ENCODE measurements at regions not wholly inside any gene's neighbourhood (a gene's known extent, or its start where the extent isn't known, plus 50 kb on each side); places are given as distances from the start of the nearest gene placed in this dataset.

DNA sequence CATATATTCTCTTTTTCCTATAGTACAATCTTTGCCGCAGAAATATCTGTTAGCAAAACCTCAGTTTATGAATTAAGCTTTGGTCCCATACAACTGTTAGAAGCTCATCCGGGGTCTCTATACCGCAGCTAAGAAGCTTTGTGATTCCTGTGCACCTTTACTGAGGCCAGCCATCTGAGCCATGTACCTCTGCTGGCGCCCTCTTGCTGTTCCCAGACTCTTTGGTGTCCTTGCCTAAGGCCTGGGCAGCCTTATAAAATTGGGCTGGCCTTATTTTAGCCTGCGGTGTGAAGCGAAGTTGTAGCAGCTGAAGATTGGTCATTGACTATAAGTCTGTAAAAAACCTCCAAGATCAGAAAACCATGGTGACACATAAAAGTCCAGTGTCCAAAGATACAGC is 1135.1 kb upstream of the CHAC2 start (continued):
- TF ChIP-seq, protein P1, sequence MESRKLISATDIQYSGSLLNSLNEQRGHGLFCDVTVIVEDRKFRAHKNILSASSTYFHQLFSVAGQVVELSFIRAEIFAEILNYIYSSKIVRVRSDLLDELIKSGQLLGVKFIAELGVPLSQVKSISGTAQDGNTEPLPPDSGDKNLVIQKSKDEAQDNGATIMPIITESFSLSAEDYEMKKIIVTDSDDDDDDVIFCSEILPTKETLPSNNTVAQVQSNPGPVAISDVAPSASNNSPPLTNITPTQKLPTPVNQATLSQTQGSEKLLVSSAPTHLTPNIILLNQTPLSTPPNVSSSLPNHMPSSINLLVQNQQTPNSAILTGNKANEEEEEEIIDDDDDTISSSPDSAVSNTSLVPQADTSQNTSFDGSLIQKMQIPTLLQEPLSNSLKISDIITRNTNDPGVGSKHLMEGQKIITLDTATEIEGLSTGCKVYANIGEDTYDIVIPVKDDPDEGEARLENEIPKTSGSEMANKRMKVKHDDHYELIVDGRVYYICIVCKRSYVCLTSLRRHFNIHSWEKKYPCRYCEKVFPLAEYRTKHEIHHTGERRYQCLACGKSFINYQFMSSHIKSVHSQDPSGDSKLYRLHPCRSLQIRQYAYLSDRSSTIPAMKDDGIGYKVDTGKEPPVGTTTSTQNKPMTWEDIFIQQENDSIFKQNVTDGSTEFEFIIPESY (IDR thresholded peaks at IDR 0.05) = no peak

DNA sequence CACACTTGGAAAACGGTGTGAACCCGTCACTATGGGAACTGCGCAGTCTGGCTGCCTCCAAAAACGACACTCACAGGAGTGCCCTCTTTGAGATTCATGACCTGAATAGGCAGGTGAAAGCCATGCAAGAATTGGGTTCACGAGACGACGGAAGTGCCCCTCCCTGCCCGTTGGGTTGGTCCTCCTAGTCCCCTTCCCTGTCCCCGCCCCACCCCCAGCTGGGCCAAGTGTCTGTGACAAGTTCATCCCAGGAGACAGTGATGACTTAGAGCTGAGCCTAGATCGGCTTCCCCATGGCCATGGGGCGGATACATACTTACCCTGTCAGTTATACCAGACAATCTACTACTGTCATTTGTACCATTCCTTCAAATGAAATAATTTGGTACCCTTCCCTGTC is 1137.7 kb upstream of the CHAC2 start:
- intact Hi-C loops (cut with micrococcal nuclease; ENCODE audit: unreplicated experiment) (no loop called here), in situ Hi-C loops (cut with MboI) (no loop called here)
- no peaks in the 10 kb centered on the region for H4K20me1 ChIP-seq (ENCODE audit: control insufficient read depth, insufficient read depth)
- no peak overlapping the region for H3K27ac ChIP-seq (ENCODE audit: control insufficient read depth, insufficient read depth)
- no peak overlapping the region for H3K9ac ChIP-seq (ENCODE audit: control insufficient read depth, insufficient read depth, low read length)
- ChIA-PET CTCF (no interaction called here), RAD21 (ENCODE audit: unreplicated experiment) (no interaction called here), POLR2A (no interaction called here), SMC1A (ENCODE audit: uncharacterized antibody, unreplicated experiment) (no interaction called here)
- no peaks in the 10 kb centered on the region for H3K79me2 ChIP-seq (ENCODE audit: control insufficient read depth, insufficient read depth, low read length)
- no peak overlapping the region for H3K4me2 ChIP-seq (ENCODE audit: control insufficient read depth, insufficient read depth)
- H3K4me1 ChIP-seq (ENCODE audit: control insufficient read depth, insufficient read depth, low read length) = no peaks in the 10 kb centered on the region
- H3K27me3 ChIP-seq (replicated peaks in 1 of 2; ENCODE audit: control insufficient read depth in 2 of 2, insufficient read depth in 2 of 2, low read length in 1 of 2) = no peaks in the 10 kb centered on the region
- H3K36me3 ChIP-seq (ENCODE audit: control insufficient read depth in 2 of 2, insufficient read depth in 2 of 2, low read length in 1 of 2) = no peaks in the 10 kb centered on the region
- FAIRE-seq (no peak), DNase-seq (ENCODE audit: low read depth, low spot score) (no peak), ATAC-seq (no peak)
- H3K4me3 ChIP-seq = no peak overlapping the region
- no peak overlapping the region for H2AFZ ChIP-seq (ENCODE audit: control insufficient read depth, low read depth, low read length)
- H3K9me3 ChIP-seq (replicated peaks; ENCODE audit: control insufficient read depth, insufficient read depth, low read length) = no peaks in the 10 kb centered on the region
- TF ChIP-seq STAT1 (conservative IDR thresholded peaks at IDR 0.05) = no peak
- TF ChIP-seq GATAD2B (conservative IDR thresholded peaks at IDR 0.05; ENCODE audit: low read depth) = no peak
- TF ChIP-seq NR2C2 (IDR thresholded peaks at IDR 0.05; ENCODE audit: borderline replicate concordance, control insufficient read depth, insufficient read length, low read depth) = no peak
- TF ChIP-seq RELA (IDR thresholded peaks at IDR 0.05; ENCODE audit: borderline replicate concordance, partially characterized antibody) = no peak
- TF ChIP-seq, protein P2, sequence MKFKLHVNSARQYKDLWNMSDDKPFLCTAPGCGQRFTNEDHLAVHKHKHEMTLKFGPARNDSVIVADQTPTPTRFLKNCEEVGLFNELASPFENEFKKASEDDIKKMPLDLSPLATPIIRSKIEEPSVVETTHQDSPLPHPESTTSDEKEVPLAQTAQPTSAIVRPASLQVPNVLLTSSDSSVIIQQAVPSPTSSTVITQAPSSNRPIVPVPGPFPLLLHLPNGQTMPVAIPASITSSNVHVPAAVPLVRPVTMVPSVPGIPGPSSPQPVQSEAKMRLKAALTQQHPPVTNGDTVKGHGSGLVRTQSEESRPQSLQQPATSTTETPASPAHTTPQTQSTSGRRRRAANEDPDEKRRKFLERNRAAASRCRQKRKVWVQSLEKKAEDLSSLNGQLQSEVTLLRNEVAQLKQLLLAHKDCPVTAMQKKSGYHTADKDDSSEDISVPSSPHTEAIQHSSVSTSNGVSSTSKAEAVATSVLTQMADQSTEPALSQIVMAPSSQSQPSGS (IDR thresholded peaks at IDR 0.05; ENCODE audit: low read length) = no peak
- TF ChIP-seq HDGF (IDR thresholded peaks at IDR 0.05) = no peak
- TF ChIP-seq RCOR1 (conservative IDR thresholded peaks at IDR 0.05; ENCODE audit: low read depth, low read length) = no peak
- TF ChIP-seq TCF12 (IDR thresholded peaks at IDR 0.05; ENCODE audit: low read depth, low read length) = no peak
- TF ChIP-seq, protein P3, sequence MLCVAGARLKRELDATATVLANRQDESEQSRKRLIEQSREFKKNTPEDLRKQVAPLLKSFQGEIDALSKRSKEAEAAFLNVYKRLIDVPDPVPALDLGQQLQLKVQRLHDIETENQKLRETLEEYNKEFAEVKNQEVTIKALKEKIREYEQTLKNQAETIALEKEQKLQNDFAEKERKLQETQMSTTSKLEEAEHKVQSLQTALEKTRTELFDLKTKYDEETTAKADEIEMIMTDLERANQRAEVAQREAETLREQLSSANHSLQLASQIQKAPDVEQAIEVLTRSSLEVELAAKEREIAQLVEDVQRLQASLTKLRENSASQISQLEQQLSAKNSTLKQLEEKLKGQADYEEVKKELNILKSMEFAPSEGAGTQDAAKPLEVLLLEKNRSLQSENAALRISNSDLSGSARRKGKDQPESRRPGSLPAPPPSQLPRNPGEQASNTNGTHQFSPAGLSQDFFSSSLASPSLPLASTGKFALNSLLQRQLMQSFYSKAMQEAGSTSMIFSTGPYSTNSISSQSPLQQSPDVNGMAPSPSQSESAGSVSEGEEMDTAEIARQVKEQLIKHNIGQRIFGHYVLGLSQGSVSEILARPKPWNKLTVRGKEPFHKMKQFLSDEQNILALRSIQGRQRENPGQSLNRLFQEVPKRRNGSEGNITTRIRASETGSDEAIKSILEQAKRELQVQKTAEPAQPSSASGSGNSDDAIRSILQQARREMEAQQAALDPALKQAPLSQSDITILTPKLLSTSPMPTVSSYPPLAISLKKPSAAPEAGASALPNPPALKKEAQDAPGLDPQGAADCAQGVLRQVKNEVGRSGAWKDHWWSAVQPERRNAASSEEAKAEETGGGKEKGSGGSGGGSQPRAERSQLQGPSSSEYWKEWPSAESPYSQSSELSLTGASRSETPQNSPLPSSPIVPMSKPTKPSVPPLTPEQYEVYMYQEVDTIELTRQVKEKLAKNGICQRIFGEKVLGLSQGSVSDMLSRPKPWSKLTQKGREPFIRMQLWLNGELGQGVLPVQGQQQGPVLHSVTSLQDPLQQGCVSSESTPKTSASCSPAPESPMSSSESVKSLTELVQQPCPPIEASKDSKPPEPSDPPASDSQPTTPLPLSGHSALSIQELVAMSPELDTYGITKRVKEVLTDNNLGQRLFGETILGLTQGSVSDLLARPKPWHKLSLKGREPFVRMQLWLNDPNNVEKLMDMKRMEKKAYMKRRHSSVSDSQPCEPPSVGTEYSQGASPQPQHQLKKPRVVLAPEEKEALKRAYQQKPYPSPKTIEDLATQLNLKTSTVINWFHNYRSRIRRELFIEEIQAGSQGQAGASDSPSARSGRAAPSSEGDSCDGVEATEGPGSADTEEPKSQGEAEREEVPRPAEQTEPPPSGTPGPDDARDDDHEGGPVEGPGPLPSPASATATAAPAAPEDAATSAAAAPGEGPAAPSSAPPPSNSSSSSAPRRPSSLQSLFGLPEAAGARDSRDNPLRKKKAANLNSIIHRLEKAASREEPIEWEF (IDR thresholded peaks at IDR 0.05; ENCODE audit: insufficient replicate concordance, low read depth, low read length) = no peak
- TF ChIP-seq BMI1 (IDR thresholded peaks at IDR 0.05; ENCODE audit: borderline replicate concordance) = no peak
- TF ChIP-seq MEF2B (IDR thresholded peaks at IDR 0.05; ENCODE audit: partially characterized antibody, poor library complexity, severe bottlenecking) = no peak
- no peak for TF ChIP-seq TARDBP (IDR thresholded peaks at IDR 0.05; ENCODE audit: borderline replicate concordance)
- BruUV-seq (replicated peaks) = no TSS peak
- WGBS (ENCODE audit: insufficient coverage, insufficient replicate concordance, low lambda C conversion rate, missing lambda C conversion rate) = 38% methylated on average over 9 of the region's 11 CpGs
